ENCODE measurements at regions not wholly inside any gene's neighbourhood (a gene's known extent, or its start where the extent isn't known, plus 50 kb on each side); places are given as distances from the start of the nearest gene placed in this dataset.

GRCh38 chr6:105711216-105711615 lies 308.3 kb upstream of the PREP start:
- POLR2A ChIA-PET = no interaction called here
- CTCF ChIA-PET = no interaction called here
- Histone ChIP-seq H3K36me3 (ENCODE audit: insufficient read depth, low read length) (no peaks in the 10 kb centered on the region), H3K27ac (ENCODE audit: low read depth in 1 of 2, low read length in 2 of 2) (no peak overlapping the region), H3K4me3 (ENCODE audit: low read length) (no peak overlapping the region), H3K9me3 (ENCODE audit: control insufficient read depth in 1 of 2, insufficient read depth in 1 of 2, low read length in 2 of 2) (peaks cover 4 to 13% of the 10 kb centered on the region in 2 experiments), H3K27me3 (ENCODE audit: control insufficient read depth in 1 of 2, insufficient read depth in 2 of 2, low read length in 2 of 2) (no peaks in the 10 kb centered on the region), H3K4me1 (ENCODE audit: insufficient read depth, low read length) (no peaks in the 10 kb centered on the region)
- no peak overlapping the region for H3K4me3 Mint-ChIP-seq
- ATAC-seq (ENCODE audit: poor library complexity) (no peak), DNase-seq (no peak)
- H3K4me1 Mint-ChIP-seq (ENCODE audit: low read depth) = no peaks in the 10 kb centered on the region
- TF ChIP-seq CTCF (IDR thresholded peaks at IDR 0.05) = no peak
- peaks cover 12% of the 10 kb centered on the region for H3K9me3 Mint-ChIP-seq
- H3K36me3 Mint-ChIP-seq (ENCODE audit: low read depth) = peaks cover 5% of the 10 kb centered on the region
- H3K27ac Mint-ChIP-seq = no peak overlapping the region
- intact Hi-C loops (cut with DNase I, micrococcal nuclease) = no loop called here
- H3K27me3 Mint-ChIP-seq = peaks cover 13% of the 10 kb centered on the region

- intact Hi-C loops (cut with DNase I, micrococcal nuclease) = no loop called here
Measured at GRCh38 chr6:105705608-105706007, 302.7 kb upstream of the PREP start.

GRCh38 chr6:105695461-105695860 lies 292.6 kb upstream of the PREP start:
- Mint-ChIP-seq H3K4me1 (ENCODE audit: low read depth) (no peaks in the 10 kb centered on the region), H3K9me3 (no peaks in the 10 kb centered on the region), H3K36me3 (ENCODE audit: low read depth) (no peaks in the 10 kb centered on the region), H3K4me3 (no peak overlapping the region), H3K27me3 (peaks cover under 1% of the 10 kb centered on the region), H3K27ac (no peak overlapping the region)
- ATAC-seq (ENCODE audit: poor library complexity) (no peak), DNase-seq (no peak)
- H3K27me3 ChIP-seq (ENCODE audit: control insufficient read depth in 1 of 2, insufficient read depth in 2 of 2, low read length in 2 of 2) = peaks cover 0 to 6% of the 10 kb centered on the region in 2 experiments
- intact Hi-C loops (cut with DNase I, micrococcal nuclease) = no loop called here
- no peaks in the 10 kb centered on the region for H3K36me3 ChIP-seq (ENCODE audit: insufficient read depth, low read length)
- TF ChIP-seq CTCF (IDR thresholded peaks at IDR 0.05) = no peak
- no peak overlapping the region for H3K4me3 ChIP-seq (ENCODE audit: low read length)
- H3K4me1 ChIP-seq (ENCODE audit: insufficient read depth, low read length) = no peaks in the 10 kb centered on the region
- no peak overlapping the region for H3K27ac ChIP-seq (ENCODE audit: low read depth in 1 of 2, low read length in 2 of 2)
- POLR2A ChIA-PET = no interaction called here
- H3K9me3 ChIP-seq (ENCODE audit: control insufficient read depth in 1 of 2, insufficient read depth in 1 of 2, low read length in 2 of 2) = no peaks in the 10 kb centered on the region
- CTCF ChIA-PET = no interaction called here

More at GRCh38 chr6:105705608-105706007, 302.7 kb upstream of the PREP start:
- TF ChIP-seq CTCF (IDR thresholded peaks at IDR 0.05) = no peak
- POLR2A ChIA-PET = no interaction called here
- Histone ChIP-seq H3K36me3 (ENCODE audit: insufficient read depth, low read length) (no peaks in the 10 kb centered on the region), H3K4me3 (ENCODE audit: low read length) (no peak overlapping the region), H3K27ac (ENCODE audit: low read depth in 1 of 2, low read length in 2 of 2) (no peak overlapping the region), H3K4me1 (ENCODE audit: insufficient read depth, low read length) (no peaks in the 10 kb centered on the region), H3K27me3 (ENCODE audit: control insufficient read depth in 1 of 2, insufficient read depth in 2 of 2, low read length in 2 of 2) (no peaks in the 10 kb centered on the region), H3K9me3 (ENCODE audit: control insufficient read depth in 1 of 2, insufficient read depth in 1 of 2, low read length in 2 of 2) (no peaks in the 10 kb centered on the region)
- ATAC-seq (ENCODE audit: poor library complexity) (no peak), DNase-seq (no peak)
- CTCF ChIA-PET = no interaction called here
- Mint-ChIP-seq H3K36me3 (ENCODE audit: low read depth) (no peaks in the 10 kb centered on the region), H3K4me3 (no peak overlapping the region), H3K27me3 (peaks cover 5% of the 10 kb centered on the region), H3K4me1 (ENCODE audit: low read depth) (no peaks in the 10 kb centered on the region), H3K27ac (no peak overlapping the region), H3K9me3 (no peaks in the 10 kb centered on the region)
